ENCODE measurements at regions not wholly inside any gene's neighbourhood (a gene's known extent, or its start where the extent isn't known, plus 50 kb on each side); places are given as distances from the start of the nearest gene placed in this dataset.
A peak's percentile ranks its signal among the peaks of the same experiment; 100 is the strongest.

GRCh38 chr22:47250995-47251765 lies 488.7 kb downstream of the TBC1D22A start:
- peak in 1 of 3 donors; percentile 21 for ATAC-seq
- intact Hi-C loops (cut with micrococcal nuclease), result no loop called here
- DNase-seq, result no peak
- Histone ChIP-seq H3K27me3 (ENCODE audit: control insufficient read depth, insufficient read depth, low read length) (no peaks in the 10 kb centered on the region), H3K36me3 (ENCODE audit: control insufficient read depth, insufficient read depth, low read length) (no peaks in the 10 kb centered on the region), H3K9me3 (ENCODE audit: control insufficient read depth, insufficient read depth, low read length) (no peaks in the 10 kb centered on the region), H3K4me1 (ENCODE audit: control insufficient read depth, insufficient read depth, low read length) (no peaks in the 10 kb centered on the region), H3K27ac (ENCODE audit: low read length) (no peak overlapping the region), H3K4me3 (ENCODE audit: low read length) (no peak overlapping the region)
- Mint-ChIP-seq H3K4me1 (no peaks in the 10 kb centered on the region), H3K4me3 (no peak overlapping the region), H3K27me3 (ENCODE audit: low read depth in 2 of 2) (peaks cover 8 to 13% of the 10 kb centered on the region in 2 donors), H3K27ac (no peak overlapping the region), H3K36me3 (no peaks in the 10 kb centered on the region), H3K9me3 (no peaks in the 10 kb centered on the region)
- TF ChIP-seq, protein P1, sequence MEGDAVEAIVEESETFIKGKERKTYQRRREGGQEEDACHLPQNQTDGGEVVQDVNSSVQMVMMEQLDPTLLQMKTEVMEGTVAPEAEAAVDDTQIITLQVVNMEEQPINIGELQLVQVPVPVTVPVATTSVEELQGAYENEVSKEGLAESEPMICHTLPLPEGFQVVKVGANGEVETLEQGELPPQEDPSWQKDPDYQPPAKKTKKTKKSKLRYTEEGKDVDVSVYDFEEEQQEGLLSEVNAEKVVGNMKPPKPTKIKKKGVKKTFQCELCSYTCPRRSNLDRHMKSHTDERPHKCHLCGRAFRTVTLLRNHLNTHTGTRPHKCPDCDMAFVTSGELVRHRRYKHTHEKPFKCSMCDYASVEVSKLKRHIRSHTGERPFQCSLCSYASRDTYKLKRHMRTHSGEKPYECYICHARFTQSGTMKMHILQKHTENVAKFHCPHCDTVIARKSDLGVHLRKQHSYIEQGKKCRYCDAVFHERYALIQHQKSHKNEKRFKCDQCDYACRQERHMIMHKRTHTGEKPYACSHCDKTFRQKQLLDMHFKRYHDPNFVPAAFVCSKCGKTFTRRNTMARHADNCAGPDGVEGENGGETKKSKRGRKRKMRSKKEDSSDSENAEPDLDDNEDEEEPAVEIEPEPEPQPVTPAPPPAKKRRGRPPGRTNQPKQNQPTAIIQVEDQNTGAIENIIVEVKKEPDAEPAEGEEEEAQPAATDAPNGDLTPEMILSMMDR (IDR thresholded peaks at IDR 0.05), result no peak
- WGBS (ENCODE audit: insufficient coverage), result 87% methylated on average over 12 of the region's 12 CpGs

GRCh38 chr22:47249370-47249928 lies 487.0 kb downstream of the TBC1D22A start:
- TF ChIP-seq, protein P1 (IDR thresholded peaks at IDR 0.05), result no peak
- Histone ChIP-seq H3K27me3 (ENCODE audit: control insufficient read depth, insufficient read depth, low read length) (no peaks in the 10 kb centered on the region), H3K4me1 (ENCODE audit: control insufficient read depth, insufficient read depth, low read length) (no peaks in the 10 kb centered on the region), H3K4me3 (ENCODE audit: low read length) (no peak overlapping the region), H3K9me3 (ENCODE audit: control insufficient read depth, insufficient read depth, low read length) (no peaks in the 10 kb centered on the region), H3K27ac (ENCODE audit: low read length) (no peak overlapping the region), H3K36me3 (ENCODE audit: control insufficient read depth, insufficient read depth, low read length) (no peaks in the 10 kb centered on the region)
- H3K27ac Mint-ChIP-seq, result no peak overlapping the region
- DNase-seq (no peak), ATAC-seq (no peak)
- 75% methylated on average over 8 of the region's 8 CpGs for WGBS (ENCODE audit: insufficient coverage)
- no peaks in the 10 kb centered on the region for H3K36me3 Mint-ChIP-seq
- H3K9me3 Mint-ChIP-seq, result no peaks in the 10 kb centered on the region
- peaks cover 13 to 23% of the 10 kb centered on the region in 2 donors for H3K27me3 Mint-ChIP-seq (ENCODE audit: low read depth in 2 of 2)
- no peaks in the 10 kb centered on the region for H3K4me1 Mint-ChIP-seq
- intact Hi-C loops (cut with micrococcal nuclease), result no loop called here
- no peak overlapping the region for H3K4me3 Mint-ChIP-seq

- TF ChIP-seq, protein P1 (IDR thresholded peaks at IDR 0.05), result no peak
- 83% methylated on average over 4 of the region's 4 CpGs for WGBS (ENCODE audit: insufficient coverage)
- Histone ChIP-seq H3K4me1 (ENCODE audit: control insufficient read depth, insufficient read depth, low read length) (no peaks in the 10 kb centered on the region), H3K27me3 (ENCODE audit: control insufficient read depth, insufficient read depth, low read length) (no peaks in the 10 kb centered on the region), H3K9me3 (ENCODE audit: control insufficient read depth, insufficient read depth, low read length) (no peaks in the 10 kb centered on the region), H3K27ac (ENCODE audit: low read length) (no peak overlapping the region), H3K4me3 (ENCODE audit: low read length) (no peak overlapping the region), H3K36me3 (ENCODE audit: control insufficient read depth, insufficient read depth, low read length) (no peaks in the 10 kb centered on the region)
- no peak for ATAC-seq
- no peaks in the 10 kb centered on the region for H3K36me3 Mint-ChIP-seq
- H3K4me1 Mint-ChIP-seq, result no peaks in the 10 kb centered on the region
- H3K4me3 Mint-ChIP-seq, result no peak overlapping the region
- DNase-seq, result no peak
- H3K27ac Mint-ChIP-seq, result no peak overlapping the region
- H3K27me3 Mint-ChIP-seq (ENCODE audit: low read depth in 2 of 2), result peaks cover 13 to 28% of the 10 kb centered on the region in 2 donors
- intact Hi-C loops (cut with micrococcal nuclease), result no loop called here
- H3K9me3 Mint-ChIP-seq, result no peaks in the 10 kb centered on the region
Observed at GRCh38 chr22:47248925-47249324, 486.5 kb downstream of the TBC1D22A start.
